GM21381 (cell line): ENCODE measurements at regions not wholly inside any gene's neighbourhood (a gene's known extent, or its start where the extent isn't known, plus 50 kb on each side); places are given as distances from the start of the nearest gene placed in this dataset.
A peak's percentile ranks its signal among the peaks of the same experiment; 100 is the strongest.

ENCODE experiments used
- ATAC-seq: cut with Tn5 transposase; IDR thresholded peaks from one replicate; pipeline ENCODE4 v1.9.1; 2021; ENCODE audit warnings: mild to moderate bottlenecking, moderate library complexity; ENCODE audit not compliant: unreplicated experiment

- ATAC-seq, result peak; percentile 87
These were observed 115.8 kb upstream of the SIX3 start for GRCh38 chr2:44825702-44826101.

- no peak for ATAC-seq
These were observed 114.9 kb upstream of the SIX3 start for GRCh38 chr2:44826601-44827000.

GRCh38 chr2:44829771-44830170 lies 111.7 kb upstream of the SIX3 start:
- no peak for ATAC-seq

GRCh38 chr2:44833171-44834069 lies 108.1 kb upstream of the SIX3 start:
- ATAC-seq, result peak; percentile 52

- ATAC-seq, result no peak
These were observed 106.8 kb upstream of the SIX3 start for GRCh38 chr2:44834656-44835055.

GRCh38 chr2:44836174-44836573 lies 105.3 kb upstream of the SIX3 start:
- peak; percentile 45 for ATAC-seq

GRCh38 chr2:44836916-44837315 lies 104.6 kb upstream of the SIX3 start:
- ATAC-seq, result no peak

- ATAC-seq, result no peak
These were observed 103.2 kb upstream of the SIX3 start for GRCh38 chr2:44838116-44838790.

GRCh38 chr2:44839370-44839769 lies 102.1 kb upstream of the SIX3 start:
- no peak for ATAC-seq

- ATAC-seq, result no peak
These were observed 101.6 kb upstream of the SIX3 start for GRCh38 chr2:44839771-44840502.

- ATAC-seq, result no peak
These were observed 101.0 kb upstream of the SIX3 start for GRCh38 chr2:44840503-44840850.

- no peak for ATAC-seq
These were observed 98.4 kb upstream of the SIX3 start for GRCh38 chr2:44843086-44843485.

GRCh38 chr2:44843641-44844310 lies 97.7 kb upstream of the SIX3 start:
- ATAC-seq, result no peak

GRCh38 chr2:44844651-44845270 lies 96.7 kb upstream of the SIX3 start:
- ATAC-seq, result no peak

- no peak for ATAC-seq
These were observed 93.5 kb upstream of the SIX3 start for GRCh38 chr2:44848026-44848425.

- no peak for ATAC-seq
These were observed 91.5 kb upstream of the SIX3 start for GRCh38 chr2:44850016-44850415.

- ATAC-seq, result no peak
These were observed 90.0 kb upstream of the SIX3 start for GRCh38 chr2:44851518-44851917.

- no peak for ATAC-seq
These were observed 88.9 kb upstream of the SIX3 start for GRCh38 chr2:44852594-44852993.

- no peak for ATAC-seq
These were observed 82.2 kb upstream of the SIX3 start for GRCh38 chr2:44859337-44859736.

- no peak for ATAC-seq
These were observed 75.3 kb upstream of the SIX3 start for GRCh38 chr2:44866152-44866551.

- ATAC-seq, result no peak
These were observed 71.7 kb upstream of the SIX3 start for GRCh38 chr2:44869761-44870160.
